Thyroid gland (tissue), 4 donors: ENCODE measurements at regions not wholly inside any gene's neighbourhood (a gene's known extent, or its start where the extent isn't known, plus 50 kb on each side); places are given as distances from the start of the nearest gene placed in this dataset.

Experiments used
- DNase-seq, 2 donors: peaks; one replicate each; pipeline ENCODE4 v3.0.0-alpha.2; 2019
- H3K27ac ChIP-seq, 3 donors: fragments of 200-600 bp; sonication (generic); 1 replicate in 2 of 3; 2 replicates in 1 of 3; pipeline ENCODE4 v1.5.1; 2016 to 2019; ENCODE audit warnings: mild to moderate bottlenecking in 1 of 3, moderate library complexity in 1 of 3
- H3K27me3 ChIP-seq: fragments of 200-600 bp; sonication (generic); one replicate; pipeline ENCODE4 v1.5.1; 2019
- H3K36me3 ChIP-seq, 2 donors: fragments of 200-600 bp; sonication (generic); one replicate each; pipeline ENCODE4 v1.5.1; 2016 to 2019
- H3K4me1 ChIP-seq, 2 donors: fragments of 200-600 bp; sonication (generic); one replicate each; pipeline ENCODE4 v1.5.1; 2017 to 2019
- H3K4me3 ChIP-seq, 3 donors: fragments of 200-600 bp; sonication (generic); replicated peaks in 1 of 3; 1 replicate in 2 of 3; 2 replicates in 1 of 3; pipeline ENCODE4 v1.5.1; 2016; ENCODE audit warnings: mild to moderate bottlenecking in 1 of 3
- H3K9me3 ChIP-seq: fragments of 200-600 bp; sonication (generic); one replicate; pipeline ENCODE4 v1.5.1; 2017
- POLR2A ChIP-seq, 2 donors: fragments of 450-650 bp; IDR thresholded peaks; one replicate each; pipeline ENCODE4 v1.6.1; 2017; ENCODE audit warnings: antibody characterized with exemption in 2 of 2, mild to moderate bottlenecking in 2 of 2, moderate library complexity in 1 of 2
- WGBS, 2 donors: methylation state at CpG; one replicate each; pipeline ENCODE4 v1.1.5; 2017; 5-methylcytosine and 5-hydroxymethylcytosine counted together
- intact Hi-C: fragments of 100-400 bp; cut with DNase I; formaldehyde crosslinking; loops from one replicate; pipeline ENCODE4 v1.15.1; 2023
- TF ChIP-seq, protein P1 (sequence below), 6 experiments: fragments of 200-600 bp in 3 of 6; fragments of 450-650 bp in 3 of 6; sonication (generic) in 3 of 6; IDR thresholded peaks; one replicate each; pipeline ENCODE4 v1.5.1; 2016 to 2019; ENCODE audit warnings: antibody characterized with exemption in 6 of 6, mild to moderate bottlenecking in 2 of 6, inconsistent platforms in 1 of 6, moderate library complexity in 1 of 6

DNA sequence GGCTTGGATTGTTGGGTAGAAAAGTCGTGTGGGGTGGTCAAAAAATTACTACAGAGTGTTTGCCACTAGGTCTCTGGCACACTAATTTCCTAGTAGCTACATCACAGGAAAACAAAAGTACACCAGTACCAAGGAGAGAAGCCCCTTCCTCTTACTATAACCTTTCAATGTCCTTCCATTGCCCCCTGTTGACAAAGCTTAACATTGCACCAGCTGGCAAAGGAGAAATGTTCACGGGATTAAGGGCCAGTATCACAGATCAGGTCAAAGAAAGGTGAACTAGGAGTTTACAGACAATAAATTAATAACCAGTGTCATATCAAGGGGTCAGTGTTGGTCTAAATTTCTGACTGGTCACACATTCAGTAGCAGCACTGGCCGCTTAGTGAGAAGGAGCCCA, 1139.6 kb upstream of the FAM98A start:
- intact Hi-C loops: no loop called here
- TF ChIP-seq, protein P1, sequence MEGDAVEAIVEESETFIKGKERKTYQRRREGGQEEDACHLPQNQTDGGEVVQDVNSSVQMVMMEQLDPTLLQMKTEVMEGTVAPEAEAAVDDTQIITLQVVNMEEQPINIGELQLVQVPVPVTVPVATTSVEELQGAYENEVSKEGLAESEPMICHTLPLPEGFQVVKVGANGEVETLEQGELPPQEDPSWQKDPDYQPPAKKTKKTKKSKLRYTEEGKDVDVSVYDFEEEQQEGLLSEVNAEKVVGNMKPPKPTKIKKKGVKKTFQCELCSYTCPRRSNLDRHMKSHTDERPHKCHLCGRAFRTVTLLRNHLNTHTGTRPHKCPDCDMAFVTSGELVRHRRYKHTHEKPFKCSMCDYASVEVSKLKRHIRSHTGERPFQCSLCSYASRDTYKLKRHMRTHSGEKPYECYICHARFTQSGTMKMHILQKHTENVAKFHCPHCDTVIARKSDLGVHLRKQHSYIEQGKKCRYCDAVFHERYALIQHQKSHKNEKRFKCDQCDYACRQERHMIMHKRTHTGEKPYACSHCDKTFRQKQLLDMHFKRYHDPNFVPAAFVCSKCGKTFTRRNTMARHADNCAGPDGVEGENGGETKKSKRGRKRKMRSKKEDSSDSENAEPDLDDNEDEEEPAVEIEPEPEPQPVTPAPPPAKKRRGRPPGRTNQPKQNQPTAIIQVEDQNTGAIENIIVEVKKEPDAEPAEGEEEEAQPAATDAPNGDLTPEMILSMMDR (IDR thresholded peaks at IDR 0.05): no peak
- TF ChIP-seq POLR2A (IDR thresholded peaks at IDR 0.05): no peak
- no peak for DNase-seq
- Histone ChIP-seq H3K4me1 (no peaks in the 10 kb centered on the region), H3K9me3 (no peaks in the 10 kb centered on the region), H3K4me3 (no peak overlapping the region), H3K27me3 (no peaks in the 10 kb centered on the region), H3K27ac (no peak overlapping the region), H3K36me3 (no peaks in the 10 kb centered on the region)
- WGBS, 2 donors: 44 to 58% methylated on average over 3 of the region's 3 CpGs

DNA sequence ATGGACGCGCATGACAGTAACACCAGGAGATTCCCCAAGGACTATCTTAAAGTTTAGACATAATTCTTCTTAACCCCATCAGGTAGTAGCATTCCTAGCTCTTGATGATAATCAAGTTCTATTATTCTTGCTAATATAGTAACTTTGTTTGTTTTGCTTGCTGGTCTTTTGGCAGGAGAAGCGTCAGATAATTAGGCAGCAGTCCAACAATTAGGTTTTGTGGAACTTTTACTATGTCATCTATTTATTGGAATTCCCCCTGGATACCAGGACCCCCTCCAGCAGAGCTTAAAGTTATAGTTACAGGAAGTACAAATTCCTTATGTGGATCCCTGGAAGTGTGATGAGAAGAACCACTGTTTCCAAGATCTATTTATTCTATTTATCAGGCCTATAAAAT, 1138.0 kb upstream of the FAM98A start:
- intact Hi-C loops: no loop called here
- DNase-seq: no peak
- Histone ChIP-seq H3K4me1 (no peaks in the 10 kb centered on the region), H3K9me3 (no peaks in the 10 kb centered on the region), H3K27me3 (no peaks in the 10 kb centered on the region), H3K27ac (no peak overlapping the region), H3K36me3 (no peaks in the 10 kb centered on the region), H3K4me3 (no peak overlapping the region)
- TF ChIP-seq, protein P1 (IDR thresholded peaks at IDR 0.05): no peak
- no peak for TF ChIP-seq POLR2A (IDR thresholded peaks at IDR 0.05)
- 80% methylated on average over 3 of the region's 3 CpGs for WGBS, 2 donors

DNA sequence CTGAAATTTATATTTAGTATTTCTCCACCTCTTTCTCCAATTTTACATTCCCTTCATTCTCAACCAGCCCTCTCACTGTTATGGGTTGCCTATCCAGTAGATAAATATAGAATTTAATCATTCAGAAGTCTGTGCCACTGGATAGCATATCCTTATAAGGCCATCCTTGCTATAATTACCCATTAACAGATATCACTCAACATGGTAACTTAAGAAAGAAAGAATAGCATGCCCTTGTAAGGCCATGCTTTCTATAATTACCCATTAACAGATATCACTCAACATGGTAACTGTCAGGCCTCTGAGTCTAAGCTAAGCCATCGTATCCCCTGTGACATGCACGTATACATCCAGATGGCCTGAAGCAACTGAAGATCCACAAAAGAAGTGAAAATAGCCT, 1137.4 kb upstream of the FAM98A start:
- WGBS, 2 donors: 74 to 95% methylated on average over 2 of the region's 2 CpGs
- Histone ChIP-seq H3K9me3 (no peaks in the 10 kb centered on the region), H3K27me3 (no peaks in the 10 kb centered on the region), H3K4me1 (no peaks in the 10 kb centered on the region), H3K36me3 (no peaks in the 10 kb centered on the region), H3K27ac (no peak overlapping the region), H3K4me3 (no peak overlapping the region)
- DNase-seq: no peak
- intact Hi-C loops: no loop called here
- TF ChIP-seq POLR2A (IDR thresholded peaks at IDR 0.05): no peak
- TF ChIP-seq, protein P1 (IDR thresholded peaks at IDR 0.05): no peak

DNA sequence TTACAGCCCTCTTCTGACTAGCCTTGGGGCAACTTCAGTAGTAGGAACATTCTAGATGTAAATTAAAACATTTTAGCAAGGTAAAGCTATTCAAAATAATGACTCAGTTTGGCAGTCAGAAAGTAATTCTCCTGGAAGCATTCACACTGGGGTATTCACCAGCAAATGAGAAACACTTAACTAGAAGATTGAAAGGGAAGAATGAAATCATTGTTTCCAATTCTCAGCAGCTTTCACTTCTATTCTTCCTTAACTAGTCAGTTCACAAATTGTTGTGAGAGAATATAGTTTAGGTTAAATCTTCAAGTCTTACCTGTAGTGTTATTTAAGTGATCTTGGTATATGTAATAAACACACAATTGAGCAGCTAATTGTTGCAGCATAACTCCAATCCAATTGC, 1135.6 kb upstream of the FAM98A start:
- no peaks in the 10 kb centered on the region for H3K27me3 ChIP-seq
- TF ChIP-seq POLR2A (IDR thresholded peaks at IDR 0.05): no peak
- TF ChIP-seq, protein P1 (IDR thresholded peaks at IDR 0.05): no peak
- intact Hi-C loops: no loop called here
- H3K4me1 ChIP-seq: no peaks in the 10 kb centered on the region
- no peak overlapping the region for H3K27ac ChIP-seq
- H3K9me3 ChIP-seq: no peaks in the 10 kb centered on the region
- no peak overlapping the region for H3K4me3 ChIP-seq
- no peak for DNase-seq
- no peaks in the 10 kb centered on the region for H3K36me3 ChIP-seq

DNA sequence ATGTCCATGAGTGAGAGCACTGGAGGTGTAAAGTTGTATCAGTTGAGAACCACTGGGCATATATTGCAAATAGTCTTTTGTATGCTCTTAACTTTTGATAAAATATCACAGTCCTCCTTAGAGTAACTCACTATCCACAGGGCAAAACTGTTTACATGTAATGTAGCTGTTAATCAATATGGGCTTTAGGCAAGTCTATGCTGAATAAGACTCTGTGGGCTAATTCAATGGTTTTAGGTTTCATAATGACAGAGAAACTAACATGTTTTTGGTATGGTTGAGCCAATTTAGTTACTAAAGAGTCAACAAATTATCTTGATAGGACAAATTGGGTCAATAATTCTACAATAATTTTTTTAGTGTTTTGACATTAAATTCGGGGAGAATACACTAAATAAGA, 1134.9 kb upstream of the FAM98A start:
- H3K4me3 ChIP-seq: no peak overlapping the region
- intact Hi-C loops: no loop called here
- TF ChIP-seq POLR2A (IDR thresholded peaks at IDR 0.05): no peak
- TF ChIP-seq, protein P1 (IDR thresholded peaks at IDR 0.05): no peak
- H3K27me3 ChIP-seq: no peaks in the 10 kb centered on the region
- H3K9me3 ChIP-seq: no peaks in the 10 kb centered on the region
- DNase-seq: no peak
- H3K27ac ChIP-seq: no peak overlapping the region
- 68 to 73% methylated on average over 1 of the region's 1 CpG for WGBS, 2 donors
- no peaks in the 10 kb centered on the region for H3K4me1 ChIP-seq
- no peaks in the 10 kb centered on the region for H3K36me3 ChIP-seq
